ENCODE measurements at regions not wholly inside any gene's neighbourhood (a gene's known extent, or its start where the extent isn't known, plus 50 kb on each side); places are given as distances from the start of the nearest gene placed in this dataset.

DNA sequence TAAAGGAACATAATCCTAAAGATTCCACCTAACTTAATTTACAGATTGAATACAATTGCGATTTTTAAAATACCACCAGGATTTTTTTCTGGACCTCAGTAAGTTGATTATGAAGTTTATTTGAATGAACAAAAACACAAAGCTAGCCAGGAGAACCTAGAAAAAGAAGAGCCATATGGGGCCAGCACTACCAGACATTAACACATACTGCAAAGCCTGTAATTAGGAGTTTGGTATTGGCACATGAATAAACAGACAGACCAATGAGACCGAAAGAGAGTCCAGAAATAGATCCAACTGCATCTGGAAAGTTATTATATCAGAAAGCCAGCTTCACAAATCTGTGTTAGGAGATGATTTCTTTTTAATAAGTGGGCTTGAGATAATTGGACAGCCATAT lies 105.5 kb upstream of the CHST15 start:
- no peak overlapping the region for H3K27ac Mint-ChIP-seq
- H3K18ac ChIP-seq (ENCODE audit: insufficient read length, low read depth, low read length): no peak overlapping the region
- no peak overlapping the region for H2BK20ac ChIP-seq (ENCODE audit: low read depth, low read length, poor library complexity, severe bottlenecking)
- no peaks in the 10 kb centered on the region for H3K23me2 ChIP-seq (ENCODE audit: insufficient read length, low read depth, low read length, poor library complexity, severe bottlenecking)
- no peak overlapping the region for H3K14ac ChIP-seq (ENCODE audit: insufficient read depth, low read length)
- DNase-seq: no peak
- no peak overlapping the region for H2BK5ac ChIP-seq (ENCODE audit: insufficient read length, low read length)
- H4K5ac ChIP-seq (ENCODE audit: insufficient read length, low read depth, low read length): no peak overlapping the region
- H3K79me2 ChIP-seq (ENCODE audit: insufficient read depth, low read length): no peaks in the 10 kb centered on the region
- TF ChIP-seq, protein P1, sequence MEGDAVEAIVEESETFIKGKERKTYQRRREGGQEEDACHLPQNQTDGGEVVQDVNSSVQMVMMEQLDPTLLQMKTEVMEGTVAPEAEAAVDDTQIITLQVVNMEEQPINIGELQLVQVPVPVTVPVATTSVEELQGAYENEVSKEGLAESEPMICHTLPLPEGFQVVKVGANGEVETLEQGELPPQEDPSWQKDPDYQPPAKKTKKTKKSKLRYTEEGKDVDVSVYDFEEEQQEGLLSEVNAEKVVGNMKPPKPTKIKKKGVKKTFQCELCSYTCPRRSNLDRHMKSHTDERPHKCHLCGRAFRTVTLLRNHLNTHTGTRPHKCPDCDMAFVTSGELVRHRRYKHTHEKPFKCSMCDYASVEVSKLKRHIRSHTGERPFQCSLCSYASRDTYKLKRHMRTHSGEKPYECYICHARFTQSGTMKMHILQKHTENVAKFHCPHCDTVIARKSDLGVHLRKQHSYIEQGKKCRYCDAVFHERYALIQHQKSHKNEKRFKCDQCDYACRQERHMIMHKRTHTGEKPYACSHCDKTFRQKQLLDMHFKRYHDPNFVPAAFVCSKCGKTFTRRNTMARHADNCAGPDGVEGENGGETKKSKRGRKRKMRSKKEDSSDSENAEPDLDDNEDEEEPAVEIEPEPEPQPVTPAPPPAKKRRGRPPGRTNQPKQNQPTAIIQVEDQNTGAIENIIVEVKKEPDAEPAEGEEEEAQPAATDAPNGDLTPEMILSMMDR (conservative IDR thresholded peaks at IDR 0.05): no peak
- no peaks in the 10 kb centered on the region for H3K4me1 ChIP-seq (ENCODE audit: insufficient read depth, low read length)
- no peaks in the 10 kb centered on the region for H3K79me1 ChIP-seq (ENCODE audit: insufficient read depth, low read depth, low read length, poor library complexity, severe bottlenecking)
- no peak overlapping the region for H2AK5ac ChIP-seq (ENCODE audit: insufficient read length, low read length)
- no peak overlapping the region for H3K4me3 Mint-ChIP-seq
- no peak overlapping the region for H3K4ac ChIP-seq (ENCODE audit: low read depth, low read length)
- no peak overlapping the region for H3K23ac ChIP-seq (ENCODE audit: insufficient read length, low read depth, low read length)
- H2BK15ac ChIP-seq (ENCODE audit: low read depth, low read length): no peak overlapping the region
- no peak overlapping the region for H3K27ac ChIP-seq (ENCODE audit: insufficient read length, low read depth, low read length)
- H3K9me3 Mint-ChIP-seq: no peaks in the 10 kb centered on the region; a peak in 1 of 5 replicates
- no peak overlapping the region for H2BK12ac ChIP-seq (ENCODE audit: insufficient read length, low read depth, low read length)
- H3K56ac ChIP-seq (ENCODE audit: insufficient read length, low read depth, low read length): no peak overlapping the region
- H4K8ac ChIP-seq (replicated peaks; ENCODE audit: insufficient read length, low read depth, low read length): no peak overlapping the region
- H4K91ac ChIP-seq (ENCODE audit: insufficient read length, low read depth, low read length): no peak overlapping the region
- WGBS (ENCODE audit: extremely low coverage, insufficient read length, low lambda C conversion rate): no CpG with 5 or more reads among the region's 2 CpGs
- H2AFZ ChIP-seq (ENCODE audit: low read length): no peak overlapping the region
- no peaks in the 10 kb centered on the region for H3K27me3 ChIP-seq (ENCODE audit: insufficient read depth, low read length)
- H3T11ph ChIP-seq (ENCODE audit: low read length): no peak overlapping the region
- H3K9ac ChIP-seq (ENCODE audit: extremely low read depth, insufficient read length, low read length): no peak overlapping the region
- no peak overlapping the region for H2BK120ac ChIP-seq (ENCODE audit: low read depth, low read length, poor library complexity, severe bottlenecking)
- H3K36me3 Mint-ChIP-seq (ENCODE audit: insufficient read depth in 1 of 3, low read depth in 3 of 3): no peaks in the 10 kb centered on the region; a peak in 1 of 7 replicates
- no peaks in the 10 kb centered on the region for H4K20me1 ChIP-seq (ENCODE audit: control insufficient read depth, insufficient read depth, insufficient read length)
- peaks cover 4% of the 10 kb centered on the region for H3K27me3 Mint-ChIP-seq (ENCODE audit: low read depth)
- H3K9me3 ChIP-seq (ENCODE audit: control insufficient read depth, low read depth, low read length): no peaks in the 10 kb centered on the region
- H3K4me1 Mint-ChIP-seq: peaks cover 0 to 8% of the 10 kb centered on the region in 2 experiments; a peak in 1 of 4 replicates
- no peak overlapping the region for H3K4me2 ChIP-seq (ENCODE audit: insufficient read depth, insufficient read length, low read length)
